Astrocyte (in vitro differentiated cells and primary cell): ENCODE measurements at regions not wholly inside any gene's neighbourhood (a gene's known extent, or its start where the extent isn't known, plus 50 kb on each side); places are given as distances from the start of the nearest gene placed in this dataset.

Source experiments
- DNase-seq: peaks from one replicate; pipeline ENCODE4 v3.0.0-alpha.2; 2010; ENCODE audit warnings: low read depth
- FAIRE-seq: peaks from 2 replicates; lab custom pipeline; 2011; peaks lifted over from hg19 to GRCh38; lab: Jason Lieb, UNC
- H2AFZ ChIP-seq: 2 replicates; pipeline ENCODE4 v1.6.0; 2012; ENCODE audit warnings: low read depth, low read length, inconsistent platforms
- H3K27ac ChIP-seq: 2 replicates; pipeline ENCODE4 v1.5.1; 2011; ENCODE audit warnings: low read depth, low read length, inconsistent platforms
- H3K27me3 ChIP-seq: 2 replicates; pipeline ENCODE4 v1.6.0; 2011; ENCODE audit warnings: low read length, inconsistent platforms; ENCODE audit not compliant: insufficient read depth
- H3K36me3 ChIP-seq: 2 replicates; pipeline ENCODE4 v1.5.1; 2011; ENCODE audit warnings: low read length, inconsistent platforms; ENCODE audit not compliant: insufficient read depth
- H3K4me1 ChIP-seq: 2 replicates; pipeline ENCODE4 v1.5.1; 2011; ENCODE audit warnings: low read length, inconsistent platforms; ENCODE audit not compliant: insufficient read depth
- H3K4me2 ChIP-seq: 2 replicates; pipeline ENCODE4 v1.6.0; 2012; ENCODE audit warnings: low read length, inconsistent platforms
- H3K4me3 ChIP-seq: 2 replicates; pipeline ENCODE4 v1.5.1; 2011; ENCODE audit warnings: low read depth, mild to moderate bottlenecking, low read length, inconsistent platforms; ENCODE audit not compliant: insufficient read depth
- H3K79me2 ChIP-seq: 2 replicates; pipeline ENCODE4 v1.6.0; 2012; ENCODE audit warnings: mild to moderate bottlenecking, low read length, inconsistent platforms; ENCODE audit not compliant: insufficient read depth
- H3K9ac ChIP-seq: 2 replicates; pipeline ENCODE4 v1.6.0; 2012; ENCODE audit warnings: mild to moderate bottlenecking, low read length, inconsistent platforms
- H3K9me3 ChIP-seq: 2 replicates; pipeline ENCODE4 v1.5.1; 2012; ENCODE audit warnings: low read depth, mild to moderate bottlenecking, low read length, inconsistent platforms; ENCODE audit not compliant: insufficient read depth
- H4K20me1 ChIP-seq: 2 replicates; pipeline ENCODE4 v1.6.0; 2012; ENCODE audit warnings: low read length, inconsistent platforms; ENCODE audit not compliant: insufficient read depth
- H3K27ac Mint-ChIP-seq: one replicate; pipeline ENCODE4 v1.8.0; 2021; ENCODE audit warnings: mild to moderate bottlenecking, mixed read lengths; ENCODE audit not compliant: unreplicated experiment
- H3K27me3 Mint-ChIP-seq: one replicate; pipeline ENCODE4 v1.8.0; 2021; ENCODE audit warnings: low read depth, mixed read lengths; ENCODE audit not compliant: unreplicated experiment
- H3K36me3 Mint-ChIP-seq: one replicate; pipeline ENCODE4 v1.8.0; 2021; ENCODE audit warnings: low read depth, mixed read lengths; ENCODE audit not compliant: unreplicated experiment
- H3K4me1 Mint-ChIP-seq: one replicate; pipeline ENCODE4 v1.8.0; 2021; ENCODE audit warnings: low read depth, mixed read lengths; ENCODE audit not compliant: unreplicated experiment
- H3K4me3 Mint-ChIP-seq: one replicate; pipeline ENCODE4 v1.8.0; 2021; ENCODE audit warnings: mild to moderate bottlenecking, moderate library complexity, mixed read lengths; ENCODE audit not compliant: unreplicated experiment
- H3K9me3 Mint-ChIP-seq: one replicate; pipeline ENCODE4 v1.8.0; 2021; ENCODE audit warnings: mild to moderate bottlenecking, mixed read lengths; ENCODE audit not compliant: unreplicated experiment
- EZH2 ChIP-seq: IDR thresholded peaks from 2 replicates; pipeline ENCODE4 v1.6.1; 2012; ENCODE audit warnings: mild to moderate bottlenecking, low read length, inconsistent platforms; ENCODE audit not compliant: insufficient read depth
- TF ChIP-seq, protein P1 (sequence below): IDR thresholded peaks from 2 replicates; pipeline ENCODE4 v1.5.1; 2011; ENCODE audit warnings: low read depth, mild to moderate bottlenecking, inconsistent platforms, low read length, moderate library complexity; ENCODE audit not compliant: insufficient read depth

DNA sequence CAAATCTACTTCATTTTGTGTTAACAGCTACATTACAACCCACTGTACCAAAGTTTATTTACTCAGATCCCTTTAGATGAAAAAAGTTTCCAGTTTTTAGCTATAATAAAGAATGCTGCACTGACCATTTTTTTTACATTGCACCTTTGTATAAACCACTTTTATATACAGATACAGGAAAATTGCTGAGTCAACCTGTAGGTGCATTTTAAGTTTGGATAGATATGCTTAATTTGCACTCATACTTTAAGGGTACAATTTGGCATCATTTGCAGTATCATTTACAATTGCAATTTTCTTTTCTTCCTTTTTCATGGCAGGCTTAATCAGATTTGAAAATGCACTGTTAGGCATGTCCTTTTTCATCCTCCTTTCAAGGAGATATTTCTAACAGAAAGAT, 257.8 kb upstream of the LMO3 start:
- H2AFZ ChIP-seq: no peak overlapping the region
- FAIRE-seq (no peak), DNase-seq (no peak)
- H3K4me2 ChIP-seq: no peak overlapping the region
- no peaks in the 10 kb centered on the region for H3K79me2 ChIP-seq
- H3K4me3 Mint-ChIP-seq: no peak overlapping the region
- H4K20me1 ChIP-seq: no peaks in the 10 kb centered on the region
- H3K9me3 Mint-ChIP-seq: no peaks in the 10 kb centered on the region
- H3K9me3 ChIP-seq: no peaks in the 10 kb centered on the region
- no peaks in the 10 kb centered on the region for H3K4me1 ChIP-seq
- no peak overlapping the region for H3K27ac Mint-ChIP-seq
- H3K36me3 Mint-ChIP-seq: no peaks in the 10 kb centered on the region
- no peaks in the 10 kb centered on the region for H3K27me3 ChIP-seq
- H3K9ac ChIP-seq: no peak overlapping the region
- TF ChIP-seq EZH2: no peak
- TF ChIP-seq, protein P1, sequence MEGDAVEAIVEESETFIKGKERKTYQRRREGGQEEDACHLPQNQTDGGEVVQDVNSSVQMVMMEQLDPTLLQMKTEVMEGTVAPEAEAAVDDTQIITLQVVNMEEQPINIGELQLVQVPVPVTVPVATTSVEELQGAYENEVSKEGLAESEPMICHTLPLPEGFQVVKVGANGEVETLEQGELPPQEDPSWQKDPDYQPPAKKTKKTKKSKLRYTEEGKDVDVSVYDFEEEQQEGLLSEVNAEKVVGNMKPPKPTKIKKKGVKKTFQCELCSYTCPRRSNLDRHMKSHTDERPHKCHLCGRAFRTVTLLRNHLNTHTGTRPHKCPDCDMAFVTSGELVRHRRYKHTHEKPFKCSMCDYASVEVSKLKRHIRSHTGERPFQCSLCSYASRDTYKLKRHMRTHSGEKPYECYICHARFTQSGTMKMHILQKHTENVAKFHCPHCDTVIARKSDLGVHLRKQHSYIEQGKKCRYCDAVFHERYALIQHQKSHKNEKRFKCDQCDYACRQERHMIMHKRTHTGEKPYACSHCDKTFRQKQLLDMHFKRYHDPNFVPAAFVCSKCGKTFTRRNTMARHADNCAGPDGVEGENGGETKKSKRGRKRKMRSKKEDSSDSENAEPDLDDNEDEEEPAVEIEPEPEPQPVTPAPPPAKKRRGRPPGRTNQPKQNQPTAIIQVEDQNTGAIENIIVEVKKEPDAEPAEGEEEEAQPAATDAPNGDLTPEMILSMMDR: no peak
- H3K4me3 ChIP-seq: no peak overlapping the region
- H3K36me3 ChIP-seq: no peaks in the 10 kb centered on the region
- no peaks in the 10 kb centered on the region for H3K27me3 Mint-ChIP-seq
- no peak overlapping the region for H3K27ac ChIP-seq
- no peaks in the 10 kb centered on the region for H3K4me1 Mint-ChIP-seq

DNA sequence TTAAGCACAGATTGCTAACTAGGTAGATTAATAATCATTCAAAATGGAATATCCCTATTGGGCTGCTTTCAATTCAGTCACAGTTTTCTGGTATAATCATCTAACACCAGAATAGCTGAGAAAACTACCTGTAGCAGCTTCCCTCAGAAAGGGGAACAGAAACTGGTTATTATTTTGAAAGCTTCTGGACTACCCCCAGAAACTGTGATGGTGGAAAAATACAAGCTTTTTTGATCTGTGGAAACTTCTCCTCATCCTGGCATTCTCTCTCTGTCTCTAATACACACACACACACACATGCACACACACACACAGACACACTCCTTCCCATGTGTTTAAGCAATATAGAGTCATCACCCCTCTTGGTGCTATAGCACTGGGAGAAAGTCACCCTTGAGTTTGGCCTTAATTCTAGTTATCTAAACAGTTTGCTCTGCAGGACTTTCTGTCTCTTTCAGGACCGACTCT, 251.5 kb upstream of the LMO3 start:
- no peaks in the 10 kb centered on the region for H3K9me3 Mint-ChIP-seq
- H3K27me3 Mint-ChIP-seq: no peaks in the 10 kb centered on the region
- no peaks in the 10 kb centered on the region for H3K36me3 Mint-ChIP-seq
- H3K27ac Mint-ChIP-seq: no peak overlapping the region
- no peaks in the 10 kb centered on the region for H3K36me3 ChIP-seq
- no peak overlapping the region for H3K4me2 ChIP-seq
- no peaks in the 10 kb centered on the region for H3K79me2 ChIP-seq
- no peak overlapping the region for H3K9ac ChIP-seq
- H3K27me3 ChIP-seq: no peaks in the 10 kb centered on the region
- no peak overlapping the region for H2AFZ ChIP-seq
- H3K4me3 ChIP-seq: no peak overlapping the region
- DNase-seq (no peak), FAIRE-seq (no peak)
- H3K9me3 ChIP-seq: no peaks in the 10 kb centered on the region
- no peaks in the 10 kb centered on the region for H3K4me1 ChIP-seq
- no peaks in the 10 kb centered on the region for H3K4me1 Mint-ChIP-seq
- no peak for TF ChIP-seq EZH2
- TF ChIP-seq, protein P1: no peak
- H3K27ac ChIP-seq: no peak overlapping the region
- no peak overlapping the region for H3K4me3 Mint-ChIP-seq
- H4K20me1 ChIP-seq: no peaks in the 10 kb centered on the region

DNA sequence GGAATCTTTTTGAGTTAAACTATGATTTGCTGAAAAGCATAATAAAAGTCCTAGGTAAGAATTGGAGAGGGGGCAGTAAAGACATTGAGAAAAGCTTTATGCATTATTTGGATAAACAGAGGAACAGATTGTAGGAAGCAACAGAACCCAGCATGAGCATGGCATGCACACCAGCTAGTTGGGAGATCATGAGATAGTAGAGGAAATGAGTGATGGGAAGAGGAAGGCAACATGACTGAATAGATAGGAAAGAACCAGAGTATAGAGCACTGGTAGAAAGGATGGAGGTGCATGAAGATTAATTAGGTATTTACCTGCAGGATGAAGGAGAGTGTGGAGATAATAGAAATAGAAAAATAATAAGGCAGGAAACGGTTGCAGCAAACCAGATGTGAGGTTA, 248.5 kb upstream of the LMO3 start:
- Histone ChIP-seq H3K4me2 (no peak overlapping the region), H4K20me1 (no peaks in the 10 kb centered on the region), H3K9ac (no peak overlapping the region), H3K9me3 (no peaks in the 10 kb centered on the region), H3K4me3 (no peak overlapping the region), H3K36me3 (no peaks in the 10 kb centered on the region), H3K79me2 (no peaks in the 10 kb centered on the region), H3K4me1 (no peaks in the 10 kb centered on the region), H3K27ac (no peak overlapping the region), H2AFZ (no peak overlapping the region), H3K27me3 (no peaks in the 10 kb centered on the region)
- Mint-ChIP-seq H3K4me3 (no peak overlapping the region), H3K4me1 (no peaks in the 10 kb centered on the region), H3K27me3 (no peaks in the 10 kb centered on the region), H3K36me3 (no peaks in the 10 kb centered on the region), H3K27ac (no peak overlapping the region), H3K9me3 (no peaks in the 10 kb centered on the region)
- DNase-seq: no peak
- no peak for FAIRE-seq
- no peak for TF ChIP-seq EZH2
- TF ChIP-seq, protein P1: no peak
